Caco-2 (cell line): ENCODE measurements at regions not wholly inside any gene's neighbourhood (a gene's known extent, or its start where the extent isn't known, plus 50 kb on each side); places are given as distances from the start of the nearest gene placed in this dataset.
"Not testable (repeated sequence)": the region's sequence is repeated elsewhere in the genome, so short reads cannot be mapped to it uniquely, and the experiment has no call there.

Source experiments
- BruUV-seq: library from RNA; stranded (reverse); fragments of 400-500 nt; replicated peaks from 2 replicates; lab custom pipeline; 2021; lab: Mats Ljungman, UMichigan
- CTCF ChIA-PET: fragments of 300-600 bp; sonication (Branson Sonifier 250); formaldehyde crosslinking; loops from one replicate; lab custom pipeline; 2022; ENCODE audit warnings: antibody characterized with exemption; lab: Charles Lee
- POLR2A ChIA-PET: fragments of 300-600 bp; sonication (Branson Sonifier 250); formaldehyde crosslinking; loops from one replicate; lab custom pipeline; 2022; ENCODE audit warnings: antibody characterized with exemption; lab: Charles Lee
- DNase-seq, 2 experiments: peaks; one replicate each; pipeline versions ENCODE4 v3.0.0 to v3.0.0-alpha.2; 2020 to 2022
- H3K27me3 ChIP-seq: replicated peaks from 2 replicates; pipeline ENCODE4 v1.6.0; 2011; ENCODE audit warnings: low read length; ENCODE audit not compliant: control insufficient read depth, insufficient read depth
- H3K36me3 ChIP-seq: 2 replicates; pipeline ENCODE4 v1.5.1; 2011; ENCODE audit warnings: low read length; ENCODE audit not compliant: control insufficient read depth, insufficient read depth
- H3K4me1 ChIP-seq: fragments of 250-450 bp; sonication (Bioruptor Pico); 2 replicates; pipeline ENCODE4 v1.5.1; 2020; ENCODE audit warnings: mild to moderate bottlenecking
- H3K4me3 ChIP-seq: 2 replicates; pipeline ENCODE4 v1.5.1; 2011; ENCODE audit warnings: low read depth, mild to moderate bottlenecking, control low read depth, low read length
- H3K9me3 ChIP-seq: fragments of 250-450 bp; sonication (Bioruptor Pico); 2 replicates; pipeline ENCODE4 v1.5.1; 2020; ENCODE audit warnings: mild to moderate bottlenecking, moderate library complexity
- H3K27ac Mint-ChIP-seq: one replicate; pipeline ENCODE4 v1.8.0; 2022; ENCODE audit warnings: mixed read lengths; ENCODE audit not compliant: unreplicated experiment
- H3K27me3 Mint-ChIP-seq: one replicate; pipeline ENCODE4 v1.8.0; 2022; ENCODE audit warnings: mixed read lengths; ENCODE audit not compliant: insufficient read depth, unreplicated experiment
- H3K36me3 Mint-ChIP-seq: one replicate; pipeline ENCODE4 v1.8.0; 2022; ENCODE audit warnings: mild to moderate bottlenecking, mixed read lengths; ENCODE audit not compliant: insufficient read depth, unreplicated experiment
- H3K4me1 Mint-ChIP-seq: one replicate; pipeline ENCODE4 v1.8.0; 2022; ENCODE audit warnings: low read depth, mixed read lengths; ENCODE audit not compliant: unreplicated experiment
- H3K4me3 Mint-ChIP-seq: one replicate; pipeline ENCODE4 v1.8.0; 2022; ENCODE audit warnings: mild to moderate bottlenecking, moderate library complexity, mixed read lengths; ENCODE audit not compliant: unreplicated experiment
- H3K9me3 Mint-ChIP-seq: one replicate; pipeline ENCODE4 v1.8.0; 2022; ENCODE audit warnings: mixed read lengths; ENCODE audit not compliant: unreplicated experiment
- CTCF ChIP-seq, 2 experiments: fragments of 200-600 bp in 1 of 2; IDR thresholded peaks; 1 replicate in 1 of 2; 2 replicates in 1 of 2; pipeline versions ENCODE4 v1.5.1 to v1.8.0; 2011 to 2022; ENCODE audit warnings: antibody characterized with exemption in 1 of 2, control low read depth in 1 of 2, inconsistent platforms in 1 of 2, low read depth in 1 of 2, low read length in 1 of 2, mild to moderate bottlenecking in 1 of 2, moderate library complexity in 1 of 2; ENCODE audit not compliant: insufficient read depth in 1 of 2, severe bottlenecking in 1 of 2, unreplicated experiment in 1 of 2
- intact Hi-C: fragments of 100-400 bp; cut with micrococcal nuclease; formaldehyde crosslinking; loops from one replicate; pipeline ENCODE4 v1.10.0; 2022; ENCODE audit not compliant: unreplicated experiment

DNA sequence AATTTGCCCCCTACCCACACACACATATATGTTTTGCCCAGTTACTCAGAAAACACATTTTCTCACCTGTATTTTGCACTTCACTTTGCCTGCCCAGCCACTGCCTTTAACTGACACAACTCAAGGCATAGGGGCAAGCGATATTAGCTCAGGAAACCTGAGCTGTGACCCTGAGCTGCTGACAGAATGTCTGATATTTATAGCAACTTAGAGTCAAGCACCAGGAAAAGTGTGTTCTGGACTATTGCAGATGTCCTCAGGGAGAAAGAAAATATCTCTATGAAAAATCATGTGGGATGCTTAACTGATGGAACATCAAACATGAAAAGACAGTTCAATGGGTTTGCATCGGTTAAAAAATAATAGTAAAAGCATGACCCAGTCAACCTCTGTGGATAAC lies 63.9 kb upstream of the SLC35C1 start:
- Mint-ChIP-seq H3K36me3 (no peaks in the 10 kb centered on the region), H3K27ac (no peak overlapping the region), H3K27me3 (peaks cover 19% of the 10 kb centered on the region), H3K4me3 (no peak overlapping the region), H3K4me1 (no peaks in the 10 kb centered on the region), H3K9me3 (peaks cover 13% of the 10 kb centered on the region)
- POLR2A ChIA-PET = no interaction called here
- no peaks in the 10 kb centered on the region for H3K4me1 ChIP-seq
- H3K4me3 ChIP-seq = no peak overlapping the region
- H3K36me3 ChIP-seq = no peaks in the 10 kb centered on the region
- intact Hi-C loops = no loop called here
- no peak for TF ChIP-seq CTCF (IDR thresholded peaks at IDR 0.05; ENCODE audit: insufficient read depth in 1 of 2, low read depth in 1 of 2, low read length in 1 of 2, severe bottlenecking in 1 of 2, unreplicated experiment in 1 of 2)
- no TSS peak for BruUV-seq
- CTCF ChIA-PET = no interaction called here
- no peaks in the 10 kb centered on the region for H3K27me3 ChIP-seq
- DNase-seq = no peak
- no peaks in the 10 kb centered on the region for H3K9me3 ChIP-seq

GRCh38 chr11:45739866-45740265 lies 65.1 kb upstream of the SLC35C1 start:
- no peaks in the 10 kb centered on the region for H3K36me3 ChIP-seq
- intact Hi-C loops = no loop called here
- peaks cover 18% of the 10 kb centered on the region for H3K27me3 Mint-ChIP-seq
- H3K27me3 ChIP-seq = no peaks in the 10 kb centered on the region
- no peak for DNase-seq
- no peaks in the 10 kb centered on the region for H3K9me3 ChIP-seq
- no peak for TF ChIP-seq CTCF (IDR thresholded peaks at IDR 0.05; ENCODE audit: insufficient read depth in 1 of 2, low read depth in 1 of 2, low read length in 1 of 2, severe bottlenecking in 1 of 2, unreplicated experiment in 1 of 2)
- peaks cover 16% of the 10 kb centered on the region for H3K9me3 Mint-ChIP-seq
- BruUV-seq = no TSS peak
- H3K27ac Mint-ChIP-seq = no peak overlapping the region
- H3K4me1 Mint-ChIP-seq = no peaks in the 10 kb centered on the region
- H3K4me3 Mint-ChIP-seq = no peak overlapping the region
- POLR2A ChIA-PET = no interaction called here
- H3K36me3 Mint-ChIP-seq = no peaks in the 10 kb centered on the region
- CTCF ChIA-PET = interaction anchor here (0.7 kb wide), 1 partner anchor 158 kb away, joined by 3 read pairs; no protein-coding TSS in a partner anchor
- no peak overlapping the region for H3K4me3 ChIP-seq
- no peaks in the 10 kb centered on the region for H3K4me1 ChIP-seq

- CTCF ChIA-PET, H3K9me3 ChIP-seq, H3K4me1 Mint-ChIP-seq, intact Hi-C loops, BruUV-seq, H3K4me3 Mint-ChIP-seq, H3K27ac Mint-ChIP-seq, H3K27me3 ChIP-seq, POLR2A ChIA-PET, H3K4me1 ChIP-seq, H3K4me3 ChIP-seq, H3K36me3 ChIP-seq, DNase-seq, H3K36me3 Mint-ChIP-seq: not testable (repeated sequence)
- Mint-ChIP-seq H3K9me3 (peaks cover 16% of the 10 kb centered on the region), H3K27me3 (peaks cover 15% of the 10 kb centered on the region)
These were observed 65.9 kb upstream of the SLC35C1 start for GRCh38 chr11:45739071-45739470.

DNA sequence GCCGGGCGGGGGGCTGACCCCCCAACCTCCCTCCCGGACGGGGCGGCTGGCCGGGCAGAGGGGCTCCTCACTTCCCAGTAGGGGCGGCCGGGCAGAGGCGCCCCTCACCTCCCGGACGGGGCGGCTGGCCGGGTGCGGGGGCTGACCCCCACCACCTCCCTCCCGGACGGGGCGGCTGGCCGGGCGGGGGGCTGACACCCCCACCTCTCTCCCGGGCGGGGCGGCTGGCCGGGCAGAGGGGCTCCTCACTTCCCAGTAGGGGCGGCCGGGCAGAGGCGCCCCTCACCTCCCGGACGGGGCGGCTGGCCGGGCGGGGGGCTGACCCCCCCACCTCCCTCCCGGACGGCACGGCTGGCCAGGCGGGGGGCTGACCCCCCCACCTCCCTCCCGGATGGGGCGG lies 66.8 kb upstream of the SLC35C1 start:
- H3K36me3 ChIP-seq, H3K4me3 Mint-ChIP-seq, intact Hi-C loops, H3K4me3 ChIP-seq, H3K27ac Mint-ChIP-seq, CTCF ChIA-PET, DNase-seq, H3K36me3 Mint-ChIP-seq, H3K4me1 Mint-ChIP-seq, H3K4me1 ChIP-seq, BruUV-seq, H3K27me3 ChIP-seq, H3K9me3 ChIP-seq, POLR2A ChIA-PET: not testable (repeated sequence)
- H3K9me3 Mint-ChIP-seq = peaks cover 16% of the 10 kb centered on the region
- peaks cover 13% of the 10 kb centered on the region for H3K27me3 Mint-ChIP-seq
